Left lung (tissue), 4 donors: ENCODE measurements at regions not wholly inside any gene's neighbourhood (a gene's known extent, or its start where the extent isn't known, plus 50 kb on each side); places are given as distances from the start of the nearest gene placed in this dataset.

ENCODE experiments used
- ATAC-seq: fragments of 200-7000 bp; cut with Tn5 transposase; one replicate; pipeline ENCODE4 v1.9.1; 2020; ENCODE audit warnings: moderate library complexity
- DNase-seq, 4 donors: peaks; one replicate each; pipeline ENCODE4 v3.0.0-alpha.2; 2013 to 2020
- H3K27ac ChIP-seq, 2 donors: fragments of 200-600 bp; sonication (generic) in 1 of 2; one replicate each; pipeline versions ENCODE4 v1.5.0 to v1.8.0; 2020 to 2021
- H3K27me3 ChIP-seq, 2 donors: fragments of 200-600 bp; sonication (generic) in 1 of 2; one replicate each; pipeline versions ENCODE4 v1.5.0 to v1.8.0; 2020 to 2021
- H3K36me3 ChIP-seq, 2 donors: fragments of 200-600 bp; sonication (generic) in 1 of 2; one replicate each; pipeline versions ENCODE4 v1.5.0 to v1.8.0; 2020 to 2021
- H3K4me1 ChIP-seq, 2 donors: fragments of 200-600 bp; one replicate each; pipeline ENCODE4 v1.8.0; 2021
- H3K4me3 ChIP-seq, 2 donors: fragments of 200-600 bp; sonication (generic) in 1 of 2; one replicate each; pipeline versions ENCODE4 v1.5.0 to v1.8.0; 2020 to 2021; ENCODE audit warnings: mild to moderate bottlenecking in 1 of 2
- H3K9me3 ChIP-seq, 2 donors: fragments of 200-600 bp; sonication (generic) in 1 of 2; one replicate each; pipeline versions ENCODE4 v1.5.0 to v1.8.0; 2020 to 2021
- intact Hi-C, 2 donors: fragments of 100-400 bp; cut with DNase I; formaldehyde crosslinking; loops; one replicate each; pipeline versions ENCODE4 v1.11.2 to v1.14.2; 2022
- TF ChIP-seq, protein P1 (sequence below), 2 donors: fragments of 200-600 bp; sonication (generic) in 1 of 2; IDR thresholded peaks; one replicate each; pipeline versions ENCODE4 v1.5.0 to v1.8.0; 2021; ENCODE audit warnings: antibody characterized with exemption in 2 of 2
- donor health status: DM: no; HTN: yes; CAD: no.
- donor health status: DM: no; HTN: no; CAD: no.

GRCh38 chr21:29233611-29234540, 64.8 kb upstream of the BACH1 start:
- H3K36me3 ChIP-seq: no peaks in the 10 kb centered on the region
- no peak overlapping the region for H3K27ac ChIP-seq
- intact Hi-C loops: no loop called here
- H3K4me1 ChIP-seq: peaks cover 0 to 65% of the 10 kb centered on the region in 2 donors
- TF ChIP-seq, protein P1, sequence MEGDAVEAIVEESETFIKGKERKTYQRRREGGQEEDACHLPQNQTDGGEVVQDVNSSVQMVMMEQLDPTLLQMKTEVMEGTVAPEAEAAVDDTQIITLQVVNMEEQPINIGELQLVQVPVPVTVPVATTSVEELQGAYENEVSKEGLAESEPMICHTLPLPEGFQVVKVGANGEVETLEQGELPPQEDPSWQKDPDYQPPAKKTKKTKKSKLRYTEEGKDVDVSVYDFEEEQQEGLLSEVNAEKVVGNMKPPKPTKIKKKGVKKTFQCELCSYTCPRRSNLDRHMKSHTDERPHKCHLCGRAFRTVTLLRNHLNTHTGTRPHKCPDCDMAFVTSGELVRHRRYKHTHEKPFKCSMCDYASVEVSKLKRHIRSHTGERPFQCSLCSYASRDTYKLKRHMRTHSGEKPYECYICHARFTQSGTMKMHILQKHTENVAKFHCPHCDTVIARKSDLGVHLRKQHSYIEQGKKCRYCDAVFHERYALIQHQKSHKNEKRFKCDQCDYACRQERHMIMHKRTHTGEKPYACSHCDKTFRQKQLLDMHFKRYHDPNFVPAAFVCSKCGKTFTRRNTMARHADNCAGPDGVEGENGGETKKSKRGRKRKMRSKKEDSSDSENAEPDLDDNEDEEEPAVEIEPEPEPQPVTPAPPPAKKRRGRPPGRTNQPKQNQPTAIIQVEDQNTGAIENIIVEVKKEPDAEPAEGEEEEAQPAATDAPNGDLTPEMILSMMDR (IDR thresholded peaks at IDR 0.05): no peak
- no peak for ATAC-seq
- no peak for DNase-seq
- no peak overlapping the region for H3K4me3 ChIP-seq
- H3K9me3 ChIP-seq: no peaks in the 10 kb centered on the region
- H3K27me3 ChIP-seq: no peaks in the 10 kb centered on the region

- intact Hi-C loops: no loop called here
- Histone ChIP-seq H3K4me3 (no peak overlapping the region), H3K27ac (peak overlapping the region; percentile 1 to 67), H3K27me3 (no peaks in the 10 kb centered on the region), H3K36me3 (no peaks in the 10 kb centered on the region), H3K9me3 (no peaks in the 10 kb centered on the region), H3K4me1 (peaks cover 0 to 71% of the 10 kb centered on the region in 2 donors)
- DNase-seq (no peak), ATAC-seq (no peak)
- TF ChIP-seq, protein P1 (IDR thresholded peaks at IDR 0.05): no peak
Measured at GRCh38 chr21:29235714-29236197, 63.0 kb upstream of the BACH1 start.

DNA sequence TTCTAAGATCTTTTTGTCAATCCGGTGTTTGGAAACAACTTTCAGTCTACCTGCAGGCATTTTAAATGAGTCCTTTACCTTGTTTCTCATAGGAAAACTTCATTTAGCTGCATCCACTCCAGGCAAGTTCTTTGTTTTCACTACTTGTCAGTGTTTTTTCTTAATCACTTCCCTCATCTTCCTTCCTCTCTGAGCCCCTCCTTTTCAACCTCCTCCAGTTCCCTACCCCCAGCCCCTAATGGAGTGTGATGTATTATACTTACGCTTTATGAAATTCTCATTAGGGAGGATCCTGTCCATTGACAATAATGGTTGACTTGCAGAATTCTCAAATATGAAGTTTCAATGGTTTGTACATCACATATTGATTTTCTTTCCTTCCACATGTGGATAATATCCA, 62.5 kb upstream of the BACH1 start:
- Histone ChIP-seq H3K27me3 (no peaks in the 10 kb centered on the region), H3K4me1 (peaks cover 0 to 67% of the 10 kb centered on the region in 2 donors), H3K9me3 (no peaks in the 10 kb centered on the region), H3K36me3 (no peaks in the 10 kb centered on the region), H3K4me3 (no peak overlapping the region), H3K27ac (peak overlapping the region; percentile 1 to 67)
- TF ChIP-seq, protein P1 (IDR thresholded peaks at IDR 0.05): no peak
- DNase-seq (no peak), ATAC-seq (no peak)
- intact Hi-C loops: no loop called here

DNA sequence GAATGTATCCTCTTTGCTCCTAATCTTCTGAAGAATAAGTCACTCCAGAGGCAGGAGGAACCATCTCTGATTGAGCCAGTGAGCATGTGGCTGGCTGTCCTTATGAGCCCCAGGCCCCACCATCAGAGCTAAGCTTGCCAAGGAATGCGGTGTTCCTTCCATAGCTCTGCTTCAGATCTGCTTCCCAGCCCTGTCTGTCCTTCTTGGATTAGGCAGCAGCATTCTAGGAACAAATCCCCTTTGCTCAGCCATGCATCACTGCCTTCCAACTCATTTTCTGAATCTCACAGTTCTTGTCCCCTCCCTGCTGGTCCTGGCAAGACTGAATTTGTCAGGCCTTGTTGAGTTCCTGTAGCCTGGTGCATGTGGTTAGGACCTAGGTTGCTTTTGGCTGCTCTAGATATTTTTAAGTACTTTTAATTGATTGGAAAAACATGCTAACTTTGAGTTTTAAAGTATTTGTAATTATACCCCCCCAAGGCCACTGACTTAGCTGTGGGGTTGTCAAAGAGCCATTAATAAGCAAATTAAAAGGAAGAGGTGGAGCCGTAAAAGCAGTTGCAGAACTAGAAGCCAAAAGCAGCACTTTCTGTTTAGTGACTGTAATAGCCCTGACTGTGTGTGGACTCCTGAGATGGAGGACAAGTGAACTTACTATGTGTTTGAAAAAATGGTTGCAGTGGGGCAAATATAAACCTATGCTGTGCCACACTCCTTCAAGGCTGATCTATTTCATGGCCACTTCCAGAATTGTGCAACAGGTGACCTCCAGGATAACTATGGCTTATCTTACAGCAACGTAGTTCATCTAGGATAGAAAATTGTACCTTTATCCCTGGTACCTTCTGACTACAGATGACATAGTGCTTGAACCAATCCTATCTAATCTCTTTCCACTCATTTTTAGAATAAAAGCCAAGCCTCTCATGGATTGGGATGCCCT, 61.3 kb upstream of the BACH1 start:
- Histone ChIP-seq H3K27ac (peak overlapping the region; percentile 41 to 67), H3K4me1 (peaks cover 0 to 65% of the 10 kb centered on the region in 2 donors), H3K27me3 (no peaks in the 10 kb centered on the region), H3K9me3 (no peaks in the 10 kb centered on the region), H3K36me3 (no peaks in the 10 kb centered on the region), H3K4me3 (no peak overlapping the region)
- TF ChIP-seq, protein P1 (IDR thresholded peaks at IDR 0.05): no peak
- DNase-seq (no peak), ATAC-seq (peak; percentile 32)
- intact Hi-C loops: no loop called here
